IPS-NIHi11 (cell line): ENCODE measurements at regions not wholly inside any gene's neighbourhood (a gene's known extent, or its start where the extent isn't known, plus 50 kb on each side); places are given as distances from the start of the nearest gene placed in this dataset.

ENCODE experiments used
- DNase-seq: peaks from one replicate; pipeline ENCODE4 v3.0.0; 2012; ENCODE audit warnings: mixed read lengths, low spot score

GRCh38 chr6:14635934-14636591, 518.5 kb downstream of the CD83 start:
- DNase-seq, result no peak

GRCh38 chr6:14638435-14638905, 520.9 kb downstream of the CD83 start:
- no peak for DNase-seq

- peak; percentile 31 for DNase-seq
Measured at GRCh38 chr6:14638906-14639761, 521.6 kb downstream of the CD83 start.

GRCh38 chr6:14639983-14640599, 522.5 kb downstream of the CD83 start:
- DNase-seq, result peak; percentile 33

- no peak for DNase-seq
Measured at GRCh38 chr6:14640631-14641030, 523.1 kb downstream of the CD83 start.

GRCh38 chr6:14641423-14642135, 524.0 kb downstream of the CD83 start:
- no peak for DNase-seq

GRCh38 chr6:14642136-14642505, 524.5 kb downstream of the CD83 start:
- DNase-seq, result no peak

GRCh38 chr6:14642842-14643241, 525.3 kb downstream of the CD83 start:
- no peak for DNase-seq

GRCh38 chr6:14644381-14644780, 526.8 kb downstream of the CD83 start:
- DNase-seq, result no peak

GRCh38 chr6:14645221-14645620, 527.6 kb downstream of the CD83 start:
- no peak for DNase-seq

GRCh38 chr6:14645841-14646240, 528.3 kb downstream of the CD83 start:
- no peak for DNase-seq

- no peak for DNase-seq
Measured at GRCh38 chr6:14646371-14646770, 528.8 kb downstream of the CD83 start.

- no peak for DNase-seq
Measured at GRCh38 chr6:14647357-14647756, 529.8 kb downstream of the CD83 start.

- DNase-seq, result no peak
Measured at GRCh38 chr6:14652536-14652935, 535.0 kb downstream of the CD83 start.

- DNase-seq, result no peak
Measured at GRCh38 chr6:14655201-14656061, 537.9 kb downstream of the CD83 start.

- no peak for DNase-seq
Measured at GRCh38 chr6:14656078-14656521, 538.5 kb downstream of the CD83 start.

GRCh38 chr6:14656649-14657048, 539.1 kb downstream of the CD83 start:
- no peak for DNase-seq

- no peak for DNase-seq
Measured at GRCh38 chr6:14658030-14658429, 540.5 kb downstream of the CD83 start.

- no peak for DNase-seq
Measured at GRCh38 chr6:14658886-14659561, 541.5 kb downstream of the CD83 start.

GRCh38 chr6:14659841-14660240, 542.3 kb downstream of the CD83 start:
- DNase-seq, result no peak
